ENCODE measurements at regions not wholly inside any gene's neighbourhood (a gene's known extent, or its start where the extent isn't known, plus 50 kb on each side); places are given as distances from the start of the nearest gene placed in this dataset.

DNA sequence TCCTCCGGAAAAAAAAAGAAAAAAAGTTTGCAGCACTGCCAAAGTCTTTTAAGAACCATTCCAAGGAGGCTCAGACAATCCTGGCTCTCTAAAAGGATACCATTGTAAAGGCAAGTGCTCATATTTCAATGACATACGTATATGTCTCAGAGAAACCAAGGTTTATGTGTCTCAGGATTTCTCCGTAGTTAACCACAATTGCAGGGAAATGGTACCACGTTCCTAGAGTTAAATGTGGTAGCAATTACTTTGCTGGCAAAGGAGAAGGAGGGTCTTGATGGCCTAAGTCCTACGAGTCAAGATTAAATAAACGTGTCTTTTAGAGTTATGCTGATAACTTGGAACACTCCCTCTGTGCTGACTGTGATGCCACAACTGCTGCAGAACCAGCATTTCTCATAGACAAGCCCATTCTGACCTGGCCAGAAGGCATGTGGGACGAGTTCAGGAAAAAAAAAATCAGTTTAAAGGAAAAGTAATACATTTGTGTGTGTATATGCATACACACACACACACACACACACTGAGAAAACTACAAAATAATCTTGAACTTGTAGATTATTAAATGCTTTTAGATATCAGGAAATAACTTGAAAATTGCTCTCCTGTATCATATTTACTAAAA lies 245.9 kb downstream of the FGFR2 start:
- TF ChIP-seq, protein P1, sequence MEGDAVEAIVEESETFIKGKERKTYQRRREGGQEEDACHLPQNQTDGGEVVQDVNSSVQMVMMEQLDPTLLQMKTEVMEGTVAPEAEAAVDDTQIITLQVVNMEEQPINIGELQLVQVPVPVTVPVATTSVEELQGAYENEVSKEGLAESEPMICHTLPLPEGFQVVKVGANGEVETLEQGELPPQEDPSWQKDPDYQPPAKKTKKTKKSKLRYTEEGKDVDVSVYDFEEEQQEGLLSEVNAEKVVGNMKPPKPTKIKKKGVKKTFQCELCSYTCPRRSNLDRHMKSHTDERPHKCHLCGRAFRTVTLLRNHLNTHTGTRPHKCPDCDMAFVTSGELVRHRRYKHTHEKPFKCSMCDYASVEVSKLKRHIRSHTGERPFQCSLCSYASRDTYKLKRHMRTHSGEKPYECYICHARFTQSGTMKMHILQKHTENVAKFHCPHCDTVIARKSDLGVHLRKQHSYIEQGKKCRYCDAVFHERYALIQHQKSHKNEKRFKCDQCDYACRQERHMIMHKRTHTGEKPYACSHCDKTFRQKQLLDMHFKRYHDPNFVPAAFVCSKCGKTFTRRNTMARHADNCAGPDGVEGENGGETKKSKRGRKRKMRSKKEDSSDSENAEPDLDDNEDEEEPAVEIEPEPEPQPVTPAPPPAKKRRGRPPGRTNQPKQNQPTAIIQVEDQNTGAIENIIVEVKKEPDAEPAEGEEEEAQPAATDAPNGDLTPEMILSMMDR (IDR thresholded peaks at IDR 0.05; ENCODE audit: insufficient read depth, low read depth, low read length), result no peak
- no peak for DNase-seq (ENCODE audit: low read depth)
- H3K4me3 ChIP-seq (ENCODE audit: low read depth, low read length), result no peak overlapping the region

GRCh38 chr10:121355161-121355560 lies 243.1 kb downstream of the FGFR2 start:
- TF ChIP-seq, protein P1 (IDR thresholded peaks at IDR 0.05; ENCODE audit: insufficient read depth, low read depth, low read length), result no peak
- no peak overlapping the region for H3K4me3 ChIP-seq (ENCODE audit: low read depth, low read length)
- no peak for DNase-seq (ENCODE audit: low read depth)

GRCh38 chr10:121356183-121356582 lies 242.1 kb downstream of the FGFR2 start:
- DNase-seq (ENCODE audit: low read depth), result no peak
- TF ChIP-seq, protein P1 (IDR thresholded peaks at IDR 0.05; ENCODE audit: insufficient read depth, low read depth, low read length), result no peak
- no peak overlapping the region for H3K4me3 ChIP-seq (ENCODE audit: low read depth, low read length)

- H3K4me3 ChIP-seq (ENCODE audit: low read depth, low read length), result no peak overlapping the region
- TF ChIP-seq, protein P1 (IDR thresholded peaks at IDR 0.05; ENCODE audit: insufficient read depth, low read depth, low read length), result no peak
- DNase-seq (ENCODE audit: low read depth), result no peak
Measured at GRCh38 chr10:121357401-121357800, 240.8 kb downstream of the FGFR2 start.

DNA sequence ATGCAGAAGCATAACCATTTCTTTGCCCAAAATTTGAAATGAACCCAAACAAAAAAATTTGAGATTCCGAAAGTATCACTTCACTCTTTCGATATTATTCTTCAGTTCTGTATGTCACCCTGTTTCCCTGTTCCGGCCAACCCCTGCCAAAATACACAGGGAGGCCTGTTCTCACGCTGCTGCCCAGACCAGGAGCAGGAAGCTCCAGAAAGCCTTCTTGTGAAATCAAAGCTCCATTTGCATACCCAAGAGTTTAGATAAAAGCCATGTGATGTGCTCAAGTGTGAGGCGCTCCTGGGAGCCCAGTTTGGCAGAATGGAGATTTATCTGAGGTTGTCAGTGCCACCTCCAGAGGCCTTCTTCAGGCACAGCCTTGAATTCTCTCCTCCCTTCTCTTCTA lies 236.2 kb downstream of the FGFR2 start:
- no peak overlapping the region for H3K4me3 ChIP-seq (ENCODE audit: low read depth, low read length)
- TF ChIP-seq, protein P1 (IDR thresholded peaks at IDR 0.05; ENCODE audit: insufficient read depth, low read depth, low read length), result no peak
- DNase-seq (ENCODE audit: low read depth), result no peak

DNA sequence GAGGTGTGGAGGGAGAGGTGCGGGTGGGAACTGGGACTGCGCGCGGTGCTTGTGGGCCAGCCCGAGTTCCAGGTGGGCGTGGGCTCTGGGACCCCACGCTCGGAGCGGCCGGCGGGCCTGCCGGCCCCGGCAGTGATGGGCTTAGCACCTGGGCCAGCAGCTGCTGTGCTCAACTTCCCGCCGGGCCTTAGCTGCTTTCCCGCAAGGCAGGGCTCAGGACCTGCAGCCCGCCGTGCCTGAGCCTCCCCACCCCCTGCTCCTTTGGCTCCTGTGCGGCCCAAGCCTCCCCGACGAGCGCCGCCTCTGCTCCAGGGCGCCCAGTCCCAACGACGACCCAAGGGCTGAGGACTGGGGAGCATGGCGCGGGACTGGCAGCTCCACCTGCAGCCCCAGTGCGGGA lies 232.7 kb downstream of the FGFR2 start:
- TF ChIP-seq, protein P1 (IDR thresholded peaks at IDR 0.05; ENCODE audit: insufficient read depth, low read depth, low read length), result no peak
- H3K4me3 ChIP-seq (ENCODE audit: low read depth, low read length), result no peak overlapping the region

More for the DNA sequence above, 232.7 kb downstream of the FGFR2 start:
- no peak for DNase-seq (ENCODE audit: low read depth)
